HG02642 (cell line): ENCODE measurements at regions not wholly inside any gene's neighbourhood (a gene's known extent, or its start where the extent isn't known, plus 50 kb on each side); places are given as distances from the start of the nearest gene placed in this dataset.

Source experiments
- ATAC-seq: cut with Tn5 transposase; IDR thresholded peaks from one replicate; pipeline ENCODE4 v1.9.1; 2021; ENCODE audit warnings: mild to moderate bottlenecking; ENCODE audit not compliant: unreplicated experiment, poor library complexity

- no peak for ATAC-seq
These were observed 730.1 kb downstream of the IGSF11 start for GRCh38 chr3:118304557-118304956.

- no peak for ATAC-seq
These were observed 701.9 kb downstream of the IGSF11 start for GRCh38 chr3:118332699-118333098.

DNA sequence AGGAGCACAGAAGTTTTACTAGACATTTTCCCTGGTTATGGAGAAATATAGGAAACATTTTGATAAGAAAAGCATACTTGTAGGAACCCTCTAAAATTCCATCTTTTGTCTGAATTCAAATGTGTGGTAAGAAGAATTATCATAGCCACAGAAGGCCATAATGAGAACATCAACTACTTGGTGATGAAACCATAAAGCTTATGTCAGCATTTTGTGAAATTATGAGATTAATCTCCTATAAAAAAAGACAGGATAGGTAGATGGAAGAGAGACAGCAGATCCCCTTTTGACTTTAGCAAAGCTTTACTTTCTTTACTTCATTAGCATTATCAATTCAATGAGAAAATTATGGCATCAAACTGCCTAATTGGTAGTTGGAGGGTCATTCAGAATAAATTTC lies 697.0 kb downstream of the IGSF11 start:
- ATAC-seq, result no peak

DNA sequence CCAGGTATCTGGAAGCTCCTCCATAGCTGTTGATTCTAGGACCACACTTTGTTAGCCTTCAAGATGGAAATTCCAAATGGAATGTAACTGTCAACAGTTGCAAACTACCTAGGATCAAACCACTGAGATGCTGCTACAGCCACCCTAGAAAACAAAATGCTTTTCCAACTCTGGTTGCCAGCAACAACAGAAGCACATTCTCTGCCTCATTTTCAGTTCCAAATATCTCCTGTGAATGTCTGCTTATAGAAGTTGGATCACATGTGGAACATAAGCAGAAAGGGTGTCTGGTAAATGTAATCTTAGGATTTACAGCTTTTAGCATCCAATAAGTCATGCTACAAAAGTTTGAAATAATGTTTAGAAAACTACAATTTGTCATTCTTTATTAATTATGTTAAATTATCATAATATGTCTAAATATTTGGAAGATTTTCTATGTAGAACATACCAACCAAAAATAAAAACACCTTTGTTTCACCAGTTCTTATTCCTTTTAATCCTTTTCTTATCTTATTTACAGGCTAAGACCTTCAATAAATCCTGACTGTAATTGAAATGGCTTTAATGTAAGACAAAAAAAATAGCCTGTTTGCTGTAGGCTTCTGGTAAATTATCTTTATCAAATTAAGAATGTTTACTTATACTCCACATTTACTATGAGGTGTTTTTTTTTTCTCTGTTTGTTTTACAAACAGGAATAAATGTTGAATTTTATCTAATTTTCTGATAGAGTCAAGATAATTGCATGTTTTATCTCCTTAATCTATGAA lies 687.1 kb downstream of the IGSF11 start:
- ATAC-seq, result no peak

GRCh38 chr3:118348169-118348557 lies 686.5 kb downstream of the IGSF11 start:
- no peak for ATAC-seq

DNA sequence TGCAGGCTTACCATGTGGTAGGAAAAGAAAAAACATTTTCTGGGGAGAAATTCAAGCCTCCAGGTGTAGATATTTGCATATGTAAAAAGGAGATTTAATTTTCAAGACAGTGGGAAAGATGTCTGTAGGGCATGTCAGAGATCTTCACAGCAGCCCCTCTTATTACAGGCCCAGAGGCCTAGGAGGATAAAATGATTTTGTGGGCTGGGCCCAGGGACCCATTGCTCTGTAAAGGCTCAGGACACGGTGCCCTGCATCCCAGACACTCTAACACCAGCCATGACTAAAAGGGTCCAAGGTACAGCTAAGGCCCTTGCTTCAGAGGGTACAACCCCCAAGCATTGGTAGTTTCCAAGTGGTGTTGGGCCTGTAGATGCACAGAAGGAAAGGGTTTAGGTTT lies 680.1 kb downstream of the IGSF11 start:
- no peak for ATAC-seq

DNA sequence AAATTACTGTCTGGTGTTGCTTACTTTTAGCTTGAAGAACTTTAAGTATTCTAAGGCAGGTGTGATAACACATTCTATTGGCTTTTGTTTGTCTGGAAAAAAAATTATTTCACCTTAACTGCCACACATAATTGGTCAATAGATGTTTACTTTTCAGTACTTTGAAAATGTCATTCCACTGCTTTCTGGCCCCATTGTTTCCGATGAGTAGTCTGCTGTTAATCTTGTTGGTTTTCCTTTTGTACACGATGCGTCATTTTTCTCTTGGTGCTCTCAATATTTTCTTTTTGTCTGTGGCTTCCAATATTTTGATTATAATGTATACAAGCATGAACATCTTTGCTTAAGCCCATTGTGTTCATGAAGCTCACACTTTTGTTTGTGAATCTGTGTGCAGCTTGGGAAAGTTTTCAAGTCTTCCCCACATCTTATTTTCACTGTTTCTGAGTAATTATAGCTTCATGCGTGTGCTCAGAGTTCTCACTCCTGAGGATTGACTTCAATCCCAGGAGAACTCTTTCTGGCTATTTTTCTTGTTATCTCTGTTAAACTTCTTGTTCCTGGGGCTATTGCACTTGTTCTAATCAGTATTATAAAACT lies 664.7 kb downstream of the IGSF11 start:
- ATAC-seq, result no peak

DNA sequence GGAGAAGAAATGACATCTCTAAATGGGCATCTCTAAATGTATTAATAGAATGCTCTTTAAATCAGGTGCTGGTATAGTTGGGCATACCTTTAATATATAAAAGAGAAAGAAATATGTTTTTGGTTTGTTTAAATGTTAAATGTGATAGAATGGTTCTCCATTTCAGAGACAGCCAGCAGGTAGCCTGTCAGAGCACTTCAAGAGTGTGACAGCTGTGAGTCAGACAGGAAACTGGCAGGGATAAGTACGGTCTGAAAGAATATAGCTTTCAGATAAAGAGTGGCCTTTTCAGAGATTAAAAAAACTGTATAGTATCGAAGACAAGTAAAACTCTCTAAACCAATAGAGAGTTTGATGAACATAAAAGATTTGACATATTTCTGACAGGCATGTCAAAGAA lies 654.1 kb downstream of the IGSF11 start:
- ATAC-seq, result no peak

- no peak for ATAC-seq
These were observed 638.2 kb downstream of the IGSF11 start for GRCh38 chr3:118396491-118396890.

DNA sequence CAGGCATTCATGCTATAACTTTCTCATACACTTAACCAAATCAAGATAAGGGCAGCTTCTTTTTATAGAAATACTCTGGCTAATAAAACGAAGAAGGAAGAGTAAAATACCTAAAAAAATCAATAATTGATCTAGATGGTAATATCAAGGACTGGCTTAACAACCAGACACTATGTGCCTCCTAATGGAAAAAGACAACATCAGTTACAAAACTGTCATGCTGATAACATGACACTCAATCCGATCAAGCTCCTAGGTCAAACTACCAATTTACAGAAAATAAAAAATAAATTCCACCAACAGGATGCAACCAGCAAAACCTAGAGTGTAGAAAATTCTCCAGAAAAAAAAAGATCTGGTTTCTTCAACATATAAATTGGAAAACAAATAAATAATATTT lies 634.6 kb downstream of the IGSF11 start:
- no peak for ATAC-seq

DNA sequence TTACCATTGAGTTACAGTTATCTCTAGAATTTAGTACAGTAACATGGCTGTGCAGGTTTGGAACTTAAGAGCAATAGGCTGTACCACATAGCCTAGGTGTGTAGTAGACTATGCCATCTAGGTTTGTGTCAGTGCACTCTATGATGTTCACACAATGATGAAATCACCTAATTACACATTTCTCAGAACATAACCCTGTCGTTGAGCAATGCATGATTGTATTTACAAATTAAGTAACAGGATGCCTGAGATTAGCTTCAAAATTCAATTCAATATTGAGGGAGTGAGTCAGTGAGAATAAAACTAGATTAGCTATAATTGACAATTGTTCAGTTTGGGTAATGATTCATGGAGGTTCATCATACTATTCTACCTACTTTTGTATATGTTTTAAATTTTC lies 633.8 kb downstream of the IGSF11 start:
- no peak for ATAC-seq

- no peak for ATAC-seq
These were observed 632.8 kb downstream of the IGSF11 start for GRCh38 chr3:118401887-118402286.

DNA sequence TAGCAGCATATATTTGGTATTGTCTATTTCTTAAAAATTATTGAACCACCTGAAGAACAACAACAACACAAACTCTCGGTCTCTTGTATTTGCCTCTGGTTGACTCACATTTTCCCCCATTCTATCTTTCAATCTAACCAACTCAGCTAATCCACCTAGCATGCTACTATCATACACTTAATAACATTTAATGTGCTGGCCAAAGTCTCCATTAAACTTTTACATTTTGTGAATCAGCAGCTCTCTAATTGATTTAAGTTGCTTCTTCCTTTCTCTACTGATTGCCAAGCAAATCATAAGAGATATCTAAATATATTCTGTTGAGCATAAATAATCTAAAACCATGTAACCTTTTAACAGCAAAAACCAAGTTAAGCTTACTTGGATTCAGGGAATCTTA lies 631.7 kb downstream of the IGSF11 start:
- ATAC-seq, result no peak

DNA sequence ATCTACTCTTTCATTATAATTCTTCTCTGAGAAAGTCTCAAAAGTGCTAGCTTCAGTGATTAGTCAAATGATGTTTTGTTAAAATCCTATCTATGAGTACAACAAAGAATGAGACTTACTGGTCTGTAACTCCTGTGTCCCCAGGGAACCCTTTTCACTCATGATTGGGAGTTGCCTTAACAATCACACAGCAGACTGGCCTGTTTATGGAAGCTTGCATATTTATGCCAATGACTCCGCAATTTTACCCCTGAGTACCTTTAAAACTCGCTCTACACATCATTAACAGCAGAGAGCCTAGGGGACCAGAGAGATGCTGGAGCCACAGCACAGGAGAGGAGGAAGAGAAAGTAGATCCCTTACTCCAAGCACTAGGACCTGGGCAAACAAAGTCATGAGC lies 628.1 kb downstream of the IGSF11 start:
- no peak for ATAC-seq

DNA sequence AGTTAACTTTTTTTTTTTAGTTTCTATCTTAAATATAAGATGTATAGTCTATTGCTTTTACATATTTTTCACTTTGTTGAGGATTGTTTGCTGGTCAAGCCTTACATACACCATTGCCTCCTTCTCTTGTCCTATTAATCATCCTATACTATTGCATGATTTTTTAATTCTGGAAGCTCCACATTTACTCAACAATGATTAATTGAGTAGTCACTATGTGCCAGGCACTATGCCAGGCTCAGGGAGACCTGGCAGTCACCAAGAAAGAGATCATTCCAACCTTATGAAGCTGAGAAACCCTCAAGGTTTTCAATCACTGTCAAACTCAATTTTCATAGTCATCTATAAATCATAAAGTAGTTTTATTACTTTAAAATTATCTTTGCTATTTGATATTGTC lies 626.2 kb downstream of the IGSF11 start:
- no peak for ATAC-seq

DNA sequence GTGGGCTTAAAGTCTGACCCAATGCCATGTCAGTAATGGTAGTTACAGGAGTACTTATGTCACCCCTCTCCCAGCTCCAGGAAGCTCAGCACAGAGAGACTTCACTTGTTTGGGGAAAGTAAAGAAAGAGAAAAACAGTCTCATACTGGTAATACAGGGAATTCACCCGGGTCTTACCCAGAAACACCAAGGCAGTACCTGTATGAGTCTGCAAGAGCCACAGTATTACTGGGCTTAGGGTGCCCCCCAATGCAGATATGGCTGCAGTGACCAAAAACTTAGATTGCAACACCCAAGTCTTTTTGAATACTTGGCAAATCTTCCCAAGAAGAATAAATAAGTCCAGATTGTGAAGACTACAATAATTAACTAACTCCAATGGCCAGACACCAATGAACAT lies 622.1 kb downstream of the IGSF11 start:
- peak; percentile 96 for ATAC-seq

GRCh38 chr3:118425272-118425837 lies 609.3 kb downstream of the IGSF11 start:
- ATAC-seq, result no peak

DNA sequence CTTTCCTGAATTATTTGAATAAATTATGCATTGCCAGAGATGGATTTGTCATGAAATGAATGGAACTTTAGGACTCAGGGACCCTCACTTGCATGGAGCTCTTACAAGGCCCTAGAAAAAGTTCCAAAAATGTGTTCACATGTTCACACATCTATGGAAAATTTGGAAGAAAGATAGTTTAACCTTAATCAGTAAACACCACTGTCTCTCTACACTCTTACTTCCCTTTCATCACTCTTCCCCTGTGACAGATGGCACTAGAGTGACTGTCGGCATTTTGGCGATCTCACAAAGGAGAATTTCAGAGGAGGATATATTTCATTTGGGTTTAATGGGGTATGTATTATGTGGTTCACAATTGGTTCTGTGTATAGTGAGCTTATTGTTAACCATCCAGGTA lies 600.8 kb downstream of the IGSF11 start:
- ATAC-seq, result no peak

DNA sequence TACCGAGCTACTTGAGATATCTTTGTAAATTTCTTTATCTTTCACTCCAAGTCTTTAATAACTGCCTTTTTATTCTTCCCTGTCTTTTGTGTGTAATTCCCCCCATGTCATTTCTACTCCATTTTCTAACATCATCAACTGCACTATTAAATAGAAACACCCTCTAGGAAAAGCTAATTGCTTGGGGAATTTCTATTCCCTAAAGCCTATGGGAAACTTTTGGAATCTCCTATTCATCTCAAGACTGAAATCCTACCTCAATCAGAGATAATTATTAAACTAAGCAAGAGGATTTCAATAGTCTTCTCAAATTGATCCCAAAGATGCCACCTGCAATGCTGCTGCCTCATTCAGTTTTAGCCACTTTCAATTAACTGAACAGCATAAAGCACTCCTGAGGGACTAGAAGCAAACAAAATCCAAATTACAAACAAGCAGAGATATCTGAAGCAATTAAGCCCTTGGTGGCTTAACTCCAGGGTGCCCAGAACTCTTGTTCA lies 598.7 kb downstream of the IGSF11 start:
- ATAC-seq, result no peak

GRCh38 chr3:118436697-118437262 lies 597.9 kb downstream of the IGSF11 start:
- ATAC-seq, result no peak

DNA sequence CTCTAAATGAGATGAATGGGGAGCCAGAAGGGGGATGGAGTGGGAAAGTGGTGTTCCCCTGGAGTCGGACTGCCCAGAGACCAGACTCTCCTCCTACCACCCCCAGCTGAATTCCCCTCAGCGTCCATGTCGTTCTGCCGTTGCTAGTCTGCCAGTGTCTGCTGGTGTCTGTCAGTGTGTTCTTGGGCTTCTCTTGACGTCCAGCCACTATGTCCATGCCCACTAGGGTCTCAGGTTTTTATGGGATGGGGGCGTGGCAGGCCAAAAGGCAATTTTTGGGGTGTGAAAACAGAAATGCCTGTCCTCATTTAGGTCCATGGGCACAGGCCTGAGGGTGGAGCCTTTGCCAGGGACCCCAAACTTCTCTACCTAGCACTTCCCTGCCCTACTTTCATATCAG lies 589.6 kb downstream of the IGSF11 start:
- no peak for ATAC-seq
